GM18517 (cell line): ENCODE measurements at regions not wholly inside any gene's neighbourhood (a gene's known extent, or its start where the extent isn't known, plus 50 kb on each side); places are given as distances from the start of the nearest gene placed in this dataset.
A peak's percentile ranks its signal among the peaks of the same experiment; 100 is the strongest.

ENCODE experiments used
- ATAC-seq: cut with Tn5 transposase; IDR thresholded peaks from one replicate; pipeline ENCODE4 v1.9.1; 2021; ENCODE audit warnings: mild to moderate bottlenecking, moderate library complexity; ENCODE audit not compliant: unreplicated experiment

- no peak for ATAC-seq
Observed at GRCh38 chr1:163406772-163407171, 85.0 kb downstream of the NUF2 start.

- ATAC-seq, result no peak
Observed at GRCh38 chr1:163408262-163408661, 86.5 kb downstream of the NUF2 start.

GRCh38 chr1:163410073-163410999 lies 88.6 kb downstream of the NUF2 start:
- ATAC-seq, result no peak

- no peak for ATAC-seq
Observed at GRCh38 chr1:163412221-163412620, 90.5 kb downstream of the NUF2 start.

GRCh38 chr1:163414778-163415177 lies 93.0 kb downstream of the NUF2 start:
- peak; percentile 89 for ATAC-seq

GRCh38 chr1:163421701-163422100 lies 99.9 kb downstream of the NUF2 start:
- ATAC-seq, result no peak

GRCh38 chr1:163422738-163423404 lies 101.1 kb downstream of the NUF2 start:
- no peak for ATAC-seq

- ATAC-seq, result no peak
Observed at GRCh38 chr1:163426505-163427251, 104.9 kb downstream of the NUF2 start.

GRCh38 chr1:163427279-163427678 lies 105.5 kb downstream of the NUF2 start:
- ATAC-seq, result no peak

- no peak for ATAC-seq
Observed at GRCh38 chr1:163436140-163436812, 114.5 kb downstream of the NUF2 start.

GRCh38 chr1:163439471-163439870 lies 117.7 kb downstream of the NUF2 start:
- no peak for ATAC-seq

- no peak for ATAC-seq
Observed at GRCh38 chr1:163440090-163440489, 118.3 kb downstream of the NUF2 start.

GRCh38 chr1:163442231-163442879 lies 120.6 kb downstream of the NUF2 start:
- no peak for ATAC-seq

GRCh38 chr1:163442895-163443294 lies 121.1 kb downstream of the NUF2 start:
- ATAC-seq, result no peak

- no peak for ATAC-seq
Observed at GRCh38 chr1:163443863-163444262, 122.1 kb downstream of the NUF2 start.

- no peak for ATAC-seq
Observed at GRCh38 chr1:163444665-163445064, 122.9 kb downstream of the NUF2 start.

- no peak for ATAC-seq
Observed at GRCh38 chr1:163450986-163451385, 129.2 kb downstream of the NUF2 start.

- ATAC-seq, result no peak
Observed at GRCh38 chr1:163459539-163459938, 137.8 kb downstream of the NUF2 start.

GRCh38 chr1:163467289-163467688 lies 145.5 kb downstream of the NUF2 start:
- ATAC-seq, result no peak
